ENCODE measurements at regions not wholly inside any gene's neighbourhood (a gene's known extent, or its start where the extent isn't known, plus 50 kb on each side); places are given as distances from the start of the nearest gene placed in this dataset.
"Not testable (repeated sequence)": the region's sequence is repeated elsewhere in the genome, so short reads cannot be mapped to it uniquely, and the experiment has no call there.

- DNase-seq = no peak
Measured at GRCh38 chr4:81314897-81315470, 100.0 kb upstream of the PRKG2 start.

DNA sequence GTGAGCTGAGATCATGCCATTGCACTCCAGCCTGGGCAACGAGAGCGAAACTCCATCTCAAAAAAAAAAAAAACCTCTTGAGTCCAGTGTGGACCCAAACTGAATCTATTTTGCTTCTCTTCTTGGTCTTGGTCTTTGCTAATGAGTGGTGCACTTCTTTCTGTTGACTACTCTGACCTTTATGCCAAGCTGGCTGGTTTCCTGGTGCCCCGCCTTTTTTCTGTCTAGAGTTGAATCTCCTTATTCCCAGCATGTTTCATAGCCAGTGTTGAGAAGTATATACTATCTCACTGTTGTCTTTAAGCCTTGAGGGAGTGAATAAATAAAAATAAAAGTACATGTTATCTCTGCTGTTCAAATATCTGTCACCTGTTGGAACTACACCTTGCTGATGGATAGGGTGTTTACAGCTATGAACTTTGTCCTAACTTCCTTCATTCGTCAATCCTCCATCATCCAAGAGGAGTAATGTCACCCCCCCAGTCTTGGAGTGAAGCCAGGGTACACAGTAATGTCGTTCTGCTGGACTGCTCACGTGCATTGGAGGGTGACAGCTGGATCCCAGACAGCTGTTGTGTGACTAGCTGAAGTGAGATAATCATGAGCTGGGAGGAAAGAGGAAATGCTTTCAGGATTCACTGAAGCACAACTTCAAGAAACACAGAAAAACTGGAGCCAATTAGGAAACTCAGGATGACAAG is 99.3 kb upstream of the PRKG2 start:
- peak in 1 of 2 donors; percentile 3 for DNase-seq

- no peak for DNase-seq
Measured at GRCh38 chr4:81307991-81308390, 93.0 kb upstream of the PRKG2 start.

DNA sequence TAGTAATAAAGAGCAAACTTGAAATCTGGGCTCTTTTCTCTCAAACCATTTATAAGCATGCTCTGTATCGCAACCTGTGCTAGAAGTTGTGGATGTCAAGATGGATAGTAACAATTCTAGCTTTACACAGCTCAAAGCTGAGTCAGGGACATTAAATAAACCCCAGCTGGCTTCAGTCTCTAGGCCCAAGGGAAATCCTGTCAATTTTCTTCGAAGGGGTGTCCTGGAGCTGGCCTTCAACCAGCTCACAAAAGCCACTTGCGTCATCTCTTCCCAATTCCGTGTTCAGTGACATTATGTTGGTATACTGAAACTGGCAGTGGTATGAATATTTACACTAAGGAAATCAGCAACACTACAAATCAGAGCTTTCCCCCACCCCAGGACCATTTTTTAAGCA is 89.8 kb upstream of the PRKG2 start:
- DNase-seq = no peak

DNA sequence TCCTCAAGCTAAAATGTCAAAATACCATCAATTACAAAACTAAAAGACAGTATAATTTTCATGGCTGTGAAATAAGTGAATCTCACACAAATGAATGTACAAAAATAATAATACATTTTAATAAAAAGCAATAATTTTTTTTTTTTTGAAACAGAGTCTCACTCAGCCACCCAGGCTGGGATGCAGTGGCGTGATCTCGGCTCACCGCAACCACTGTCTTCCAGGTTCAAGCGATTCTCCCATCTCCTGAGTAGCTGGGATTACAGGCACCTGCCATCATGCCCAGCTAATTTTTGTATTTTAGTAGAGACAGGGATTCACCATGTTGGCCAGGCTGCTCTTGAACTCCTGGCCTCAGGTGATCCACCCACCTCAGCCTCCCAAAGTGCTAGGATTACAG is 85.3 kb upstream of the PRKG2 start:
- not testable (repeated sequence) for DNase-seq

DNA sequence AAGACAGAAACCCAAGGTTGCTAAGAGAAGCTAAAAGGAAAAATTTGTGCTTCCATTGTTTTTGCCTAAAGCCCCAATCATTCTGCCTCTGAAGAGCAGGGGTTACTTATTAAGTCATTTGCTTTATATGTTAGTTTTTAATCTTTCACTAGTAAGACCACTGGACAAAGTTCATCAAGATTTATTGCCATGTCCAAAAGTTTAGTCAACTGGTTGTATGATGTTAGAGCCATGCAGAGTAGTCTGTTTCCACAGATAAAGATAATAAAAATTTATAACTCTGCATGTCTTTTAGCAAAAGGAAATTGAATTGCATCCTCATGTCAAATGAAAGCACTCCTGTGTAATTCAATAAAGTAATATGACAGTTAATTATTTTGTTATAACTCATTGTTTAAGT is 75.8 kb upstream of the PRKG2 start:
- no peak for DNase-seq

- no peak for DNase-seq
Measured at GRCh38 chr4:81287101-81287500, 72.1 kb upstream of the PRKG2 start.

DNA sequence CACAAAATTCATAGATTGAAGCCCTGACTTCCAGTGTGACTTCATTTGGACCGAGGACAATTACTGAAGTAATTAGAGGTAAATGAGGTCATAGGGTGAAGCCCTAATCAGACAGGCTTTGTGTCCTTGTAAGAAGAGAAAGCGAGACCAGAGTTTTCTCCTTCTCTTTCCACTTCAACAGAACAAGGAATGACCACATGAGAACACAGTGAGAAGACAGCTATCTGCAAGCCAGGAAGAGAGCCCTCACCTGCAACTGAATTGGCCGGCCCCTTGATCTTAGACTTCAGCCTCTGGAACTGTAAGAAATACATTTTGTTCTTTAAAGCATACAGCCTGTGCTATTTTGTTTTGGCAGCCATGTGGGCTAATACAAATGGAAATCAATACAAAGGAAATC is 67.1 kb upstream of the PRKG2 start:
- DNase-seq = no peak

DNA sequence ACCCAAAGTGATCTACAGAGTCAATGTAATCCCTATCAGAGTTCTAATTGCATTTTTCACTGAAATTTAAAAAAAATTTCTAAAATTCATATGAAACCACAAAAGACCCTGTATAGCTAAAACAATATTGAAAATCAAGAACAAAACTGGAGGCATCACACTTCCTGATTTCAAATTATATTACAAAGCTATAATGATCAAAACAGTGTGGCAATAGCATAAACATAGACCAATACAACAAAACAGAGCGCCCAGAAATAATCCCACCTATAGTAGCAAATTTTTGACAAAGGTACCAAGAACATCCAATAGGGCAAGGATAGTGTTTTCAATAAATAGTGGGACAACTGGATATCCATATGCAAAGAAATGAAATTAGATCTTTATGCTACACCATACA is 59.4 kb upstream of the PRKG2 start:
- no peak for DNase-seq

DNA sequence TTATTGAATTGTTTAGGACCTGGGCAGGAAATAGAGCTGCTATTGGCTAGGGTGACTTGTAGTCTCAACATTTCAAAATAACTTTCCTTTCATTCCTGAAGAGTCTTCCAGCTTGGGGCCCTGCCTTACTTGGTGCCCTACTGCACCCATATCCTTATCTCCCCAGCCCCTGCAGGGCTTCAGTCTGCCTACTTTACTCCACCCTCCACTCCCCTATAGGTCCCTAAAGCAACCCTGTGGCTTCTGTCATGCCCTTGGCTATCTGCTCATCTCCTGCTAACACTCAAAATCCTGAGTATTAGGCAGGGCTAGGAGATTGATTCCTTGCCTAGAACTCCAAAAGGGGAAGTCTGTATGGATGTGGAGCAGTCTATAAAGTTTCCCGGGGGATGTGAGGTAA is 57.6 kb upstream of the PRKG2 start:
- no peak for DNase-seq
